Right cardiac atrium (tissue), 5 donors: ENCODE measurements at regions not wholly inside any gene's neighbourhood (a gene's known extent, or its start where the extent isn't known, plus 50 kb on each side); places are given as distances from the start of the nearest gene placed in this dataset.
"Not testable (repeated sequence)": the region's sequence is repeated elsewhere in the genome, so short reads cannot be mapped to it uniquely, and the experiment has no call there.

Experiments used
- ATAC-seq, 2 donors: fragments of 200-7000 bp; cut with Tn5 transposase; one replicate each; pipeline versions ENCODE4 v1.8.0 to v1.9.1; 2020; ENCODE audit warnings: moderate library complexity in 2 of 2, mild to moderate bottlenecking in 1 of 2
- DNase-seq, 3 donors: peaks; one replicate each; pipeline ENCODE4 v3.0.0-alpha.2; 2020
- H3K27ac ChIP-seq: one replicate; pipeline ENCODE4 v1.5.1; 2013; ENCODE audit warnings: mild to moderate bottlenecking, low read length, control low read depth, moderate library complexity
- H3K27me3 ChIP-seq: one replicate; pipeline ENCODE4 v1.6.1; 2013; ENCODE audit not compliant: control insufficient read depth, insufficient read depth
- H3K4me1 ChIP-seq: one replicate; pipeline ENCODE4 v1.6.1; 2013; ENCODE audit warnings: low read length; ENCODE audit not compliant: control insufficient read depth, insufficient read depth
- H3K4me3 ChIP-seq: one replicate; pipeline ENCODE4 v1.5.1; 2013; ENCODE audit warnings: low read length, control low read depth
- H3K9me3 ChIP-seq: one replicate; pipeline ENCODE4 v1.6.1; 2013; ENCODE audit warnings: low read length; ENCODE audit not compliant: control insufficient read depth
- WGBS: extraction: QIAGEN DNeasy Blood & Tissue Kit; methylation state at CpG from one replicate; pipeline ENCODE4 v1.1.7; 2013; 5-methylcytosine and 5-hydroxymethylcytosine counted together
- intact Hi-C, 4 donors: fragments of 100-400 bp; cut with DNase I; formaldehyde crosslinking; loops; one replicate each; pipeline versions ENCODE4 v1.11.0 to v1.14.0; 2022 to 2023
- donor health status: healthy with polysubstance abuse.
- donor health status: DM: no; HTN: yes; CAD: no.
- donor health status: DM: no; HTN: no; CAD: no.
- donor health status: DM: no; HTN: yes; CAD: no; lungs with severe emphysema.
- donor health status: DM: yes; HTN: yes; CAD: no.

GRCh38 chr5:153939101-153939500, 99.6 kb downstream of the FAM114A2 start:
- Histone ChIP-seq H3K27ac (no peak overlapping the region), H3K9me3 (peaks cover 6% of the 10 kb centered on the region), H3K4me1 (no peaks in the 10 kb centered on the region), H3K27me3 (no peaks in the 10 kb centered on the region), H3K4me3 (no peak overlapping the region)
- WGBS: 84% methylated on average over 3 of the region's 3 CpGs
- intact Hi-C loops: no loop called here
- DNase-seq: no peak
- ATAC-seq: no peak

GRCh38 chr5:153938191-153938842, 100.4 kb downstream of the FAM114A2 start:
- Histone ChIP-seq H3K4me1 (no peaks in the 10 kb centered on the region), H3K27ac (no peak overlapping the region), H3K9me3 (peaks cover 6% of the 10 kb centered on the region), H3K4me3 (no peak overlapping the region), H3K27me3 (no peaks in the 10 kb centered on the region)
- ATAC-seq: no peak
- intact Hi-C loops: no loop called here
- no peak for DNase-seq

DNA sequence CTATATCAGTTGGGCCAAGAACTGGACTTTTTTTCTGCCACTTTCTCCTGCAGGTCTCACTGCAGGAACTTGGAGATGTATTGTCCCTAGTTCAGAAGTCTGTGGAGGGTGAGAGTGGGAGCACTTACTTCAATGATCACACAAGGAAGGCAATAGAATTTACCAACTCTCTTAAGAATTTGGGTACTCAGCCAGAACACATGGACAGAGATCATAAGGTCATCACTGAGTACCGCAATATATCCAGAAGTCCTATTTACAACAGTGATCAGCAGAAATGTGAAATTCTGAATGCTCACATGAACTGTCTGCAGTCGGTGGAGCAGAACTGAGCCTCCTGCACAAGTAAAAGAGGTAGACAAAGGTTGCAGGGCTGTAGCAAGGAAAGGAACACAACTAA, 101.0 kb downstream of the FAM114A2 start:
- 84% methylated on average over 2 of the region's 2 CpGs for WGBS
- DNase-seq: no peak
- no peaks in the 10 kb centered on the region for H3K4me1 ChIP-seq
- intact Hi-C loops: no loop called here
- no peak for ATAC-seq
- no peaks in the 10 kb centered on the region for H3K27me3 ChIP-seq
- H3K27ac ChIP-seq: no peak overlapping the region
- no peak overlapping the region for H3K4me3 ChIP-seq
- peaks cover 6% of the 10 kb centered on the region for H3K9me3 ChIP-seq

GRCh38 chr5:153935151-153935550, 103.6 kb downstream of the FAM114A2 start:
- DNase-seq, H3K9me3 ChIP-seq, H3K4me3 ChIP-seq, H3K4me1 ChIP-seq, ATAC-seq, H3K27ac ChIP-seq, H3K27me3 ChIP-seq, intact Hi-C loops: not testable (repeated sequence)
- WGBS: 65% methylated on average over 2 of the region's 2 CpGs

- DNase-seq: no peak
- Histone ChIP-seq H3K27ac (no peak overlapping the region), H3K9me3 (no peaks in the 10 kb centered on the region), H3K4me3 (no peak overlapping the region), H3K4me1 (no peaks in the 10 kb centered on the region), H3K27me3 (no peaks in the 10 kb centered on the region)
- intact Hi-C loops: no loop called here
- no peak for ATAC-seq
Measured at GRCh38 chr5:153926201-153926600, 112.5 kb downstream of the FAM114A2 start.

DNA sequence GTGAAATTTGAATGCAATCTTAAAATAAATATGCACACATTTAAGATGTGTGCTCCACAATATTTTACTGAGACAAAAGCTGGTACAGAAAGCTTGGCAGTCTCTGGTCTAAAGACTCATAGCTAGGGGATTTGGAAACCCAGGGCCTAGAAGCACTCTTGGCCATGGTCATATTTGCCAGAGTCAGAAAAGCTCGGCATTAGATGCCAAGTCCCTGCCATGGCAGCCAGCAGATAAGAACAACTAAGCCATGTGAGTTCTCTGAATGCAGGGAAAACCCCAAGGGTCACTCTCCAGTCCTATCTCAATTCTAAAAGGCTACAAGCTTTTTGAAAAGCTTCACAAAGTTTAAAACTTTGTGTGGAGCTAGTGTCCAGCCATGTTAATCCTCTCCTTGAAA, 119.5 kb downstream of the FAM114A2 start:
- WGBS: 18% methylated on average over 1 of the region's 1 CpG
- no peak overlapping the region for H3K27ac ChIP-seq
- no peaks in the 10 kb centered on the region for H3K9me3 ChIP-seq
- H3K27me3 ChIP-seq: no peaks in the 10 kb centered on the region
- H3K4me3 ChIP-seq: no peak overlapping the region
- intact Hi-C loops: no loop called here
- peak in 2 of 3 donors; percentile 21 to 49 for DNase-seq
- no peak for ATAC-seq
- no peaks in the 10 kb centered on the region for H3K4me1 ChIP-seq

GRCh38 chr5:153907170-153907775, 131.4 kb downstream of the FAM114A2 start:
- Histone ChIP-seq H3K4me3 (no peak overlapping the region), H3K4me1 (no peaks in the 10 kb centered on the region), H3K9me3 (no peaks in the 10 kb centered on the region), H3K27me3 (no peaks in the 10 kb centered on the region), H3K27ac (no peak overlapping the region)
- DNase-seq: no peak
- intact Hi-C loops: no loop called here
- ATAC-seq: no peak

DNA sequence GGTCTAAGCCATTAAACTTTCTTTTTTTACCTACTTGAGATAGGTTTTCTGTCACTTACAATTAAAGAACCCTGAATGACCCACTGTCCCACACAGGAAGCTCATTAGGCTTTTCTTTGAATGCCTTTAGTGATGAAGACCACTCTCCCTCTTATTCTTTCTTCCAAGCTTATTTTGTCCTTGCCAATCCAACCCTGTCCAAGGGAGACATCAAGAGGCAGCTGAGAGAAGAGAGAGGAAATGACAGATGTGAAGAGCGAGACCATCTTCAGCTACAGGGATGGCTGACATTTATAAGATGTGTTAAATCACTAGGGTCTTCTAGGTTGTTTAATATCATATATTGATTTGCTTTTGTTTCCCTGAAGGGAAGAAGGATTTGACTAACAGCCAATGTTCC, 133.5 kb downstream of the FAM114A2 start:
- WGBS: 80% methylated on average over 1 of the region's 1 CpG
- no peaks in the 10 kb centered on the region for H3K9me3 ChIP-seq
- no peak overlapping the region for H3K4me3 ChIP-seq
- DNase-seq (no peak), ATAC-seq (no peak)
- H3K27me3 ChIP-seq: no peaks in the 10 kb centered on the region
- H3K27ac ChIP-seq: no peak overlapping the region
- intact Hi-C loops: no loop called here
- H3K4me1 ChIP-seq: no peaks in the 10 kb centered on the region

- Histone ChIP-seq H3K27me3 (no peaks in the 10 kb centered on the region), H3K27ac (no peak overlapping the region), H3K4me1 (no peaks in the 10 kb centered on the region), H3K4me3 (no peak overlapping the region), H3K9me3 (no peaks in the 10 kb centered on the region)
- ATAC-seq (no peak), DNase-seq (no peak)
- intact Hi-C loops: no loop called here
- WGBS: 23% methylated on average over 1 of the region's 1 CpG
Measured at GRCh38 chr5:153903321-153903720, 135.4 kb downstream of the FAM114A2 start.

DNA sequence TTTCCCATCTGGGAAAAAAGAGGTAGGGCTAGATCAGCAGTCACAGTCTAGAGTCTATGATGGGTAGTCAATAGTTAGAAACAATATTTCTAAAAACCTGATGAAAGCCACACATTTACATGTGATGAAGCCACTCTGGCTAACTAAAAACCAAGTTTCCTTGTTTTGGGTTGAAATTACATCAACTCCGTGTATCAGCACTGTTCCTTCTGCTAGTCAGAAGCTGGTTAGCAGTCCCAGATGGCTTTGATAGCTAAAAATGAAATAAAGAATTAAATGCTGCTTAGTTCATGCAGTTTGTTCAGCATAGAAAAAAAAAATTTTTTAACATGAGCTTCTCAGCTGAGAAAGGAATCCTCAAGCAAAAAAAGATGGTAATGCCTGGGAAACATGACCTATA, 136.7 kb downstream of the FAM114A2 start:
- no peak for DNase-seq
- Histone ChIP-seq H3K9me3 (no peaks in the 10 kb centered on the region), H3K4me3 (no peak overlapping the region), H3K4me1 (no peaks in the 10 kb centered on the region), H3K27me3 (no peaks in the 10 kb centered on the region), H3K27ac (no peak overlapping the region)
- 64% methylated on average over 1 of the region's 1 CpG for WGBS
- ATAC-seq: no peak
- intact Hi-C loops: no loop called here

- WGBS: 61% methylated on average over 3 of the region's 3 CpGs
- H3K9me3 ChIP-seq: no peaks in the 10 kb centered on the region
- H3K4me1 ChIP-seq: no peaks in the 10 kb centered on the region
- DNase-seq (no peak), ATAC-seq (no peak)
- H3K27ac ChIP-seq: no peak overlapping the region
- H3K27me3 ChIP-seq: no peaks in the 10 kb centered on the region
- intact Hi-C loops: no loop called here
- H3K4me3 ChIP-seq: no peak overlapping the region
Measured at GRCh38 chr5:153901449-153901848, 137.3 kb downstream of the FAM114A2 start.
